OCI-LY7 (cell line): ENCODE measurements at regions not wholly inside any gene's neighbourhood (a gene's known extent, or its start where the extent isn't known, plus 50 kb on each side); places are given as distances from the start of the nearest gene placed in this dataset.

Source experiments
- BruUV-seq: library from RNA; stranded (reverse); fragments of 400-500 nt; replicated peaks from 2 replicates; lab custom pipeline; 2021; lab: Mats Ljungman, UMichigan
- CTCF ChIA-PET: fragments of 300-600 bp; sonication (Branson Sonifier 250); formaldehyde crosslinking; loops from one replicate; lab custom pipeline; 2022; ENCODE audit warnings: antibody characterized with exemption; ENCODE audit not compliant: unreplicated experiment; lab: Charles Lee
- POLR2A ChIA-PET: fragments of 300-600 bp; sonication (Branson Sonifier 250); formaldehyde crosslinking; loops from one replicate; lab custom pipeline; 2022; ENCODE audit warnings: antibody characterized with exemption; lab: Charles Lee
- DNase-seq: peaks from one replicate; pipeline ENCODE4 v3.0.0-alpha.2; 2015; ENCODE audit warnings: low spot score
- H2AFZ ChIP-seq: fragments of 200-600 bp; sonication (generic), shearing (Covaris generic); 2 replicates; pipeline ENCODE4 v1.6.1; 2014; ENCODE audit warnings: mild to moderate bottlenecking, antibody characterized with exemption, low read length, moderate library complexity
- H3K27ac ChIP-seq: fragments of 200-600 bp; sonication (generic); 2 replicates; pipeline ENCODE4 v1.5.1; 2014; ENCODE audit warnings: mixed run types, low read depth, mild to moderate bottlenecking, moderate library complexity, low read length, inconsistent platforms; ENCODE audit not compliant: poor library complexity, severe bottlenecking
- H3K36me3 ChIP-seq: fragments of 200-600 bp; sonication (generic); 2 replicates; pipeline ENCODE4 v1.6.1; 2014; ENCODE audit warnings: mild to moderate bottlenecking, antibody characterized with exemption, low read length, moderate library complexity, mixed read lengths; ENCODE audit not compliant: insufficient read depth
- H3K4me1 ChIP-seq: fragments of 200-600 bp; sonication (generic); 2 replicates; pipeline ENCODE4 v1.5.1; 2014; ENCODE audit warnings: mild to moderate bottlenecking, low read length; ENCODE audit not compliant: insufficient read depth, poor library complexity, severe bottlenecking
- H3K4me2 ChIP-seq: fragments of 200-600 bp; sonication (generic); 2 replicates; pipeline ENCODE4 v1.6.1; 2014; ENCODE audit warnings: mild to moderate bottlenecking, low read length
- H3K4me3 ChIP-seq: fragments of 200-600 bp; sonication (generic); 2 replicates; pipeline ENCODE4 v1.5.1; 2014; ENCODE audit warnings: mild to moderate bottlenecking, low read depth, low read length; ENCODE audit not compliant: poor library complexity, severe bottlenecking
- H3K79me2 ChIP-seq: fragments of 200-600 bp; sonication (generic); 2 replicates; pipeline ENCODE4 v1.6.1; 2016; ENCODE audit warnings: low read depth, mild to moderate bottlenecking, low read length, moderate library complexity, mixed read lengths; ENCODE audit not compliant: insufficient read depth
- H3K9me2 ChIP-seq: fragments of 200-600 bp; sonication (generic); 2 replicates; pipeline ENCODE4 v1.6.1; 2016; ENCODE audit warnings: mild to moderate bottlenecking, low read length, mixed read lengths; ENCODE audit not compliant: insufficient read depth
- H3K9me3 ChIP-seq: fragments of 200-600 bp; sonication (generic); 2 replicates; pipeline ENCODE4 v1.6.1; 2014; ENCODE audit warnings: mild to moderate bottlenecking, mixed run types, low read length, mixed read lengths
- H4K20me1 ChIP-seq: fragments of 200-600 bp; sonication (generic); 2 replicates; pipeline ENCODE4 v1.6.1; 2014; ENCODE audit warnings: mild to moderate bottlenecking, antibody characterized with exemption, low read length, moderate library complexity, mixed read lengths; ENCODE audit not compliant: insufficient read depth
- EZH2phosphoT487 ChIP-seq: fragments of 200-600 bp; sonication (generic); IDR thresholded peaks from 2 replicates; pipeline ENCODE4 v1.6.1; 2018; ENCODE audit warnings: low read depth, borderline replicate concordance, mild to moderate bottlenecking, mixed run types, antibody characterized with exemption, low read length, moderate library complexity, mixed read lengths
- intact Hi-C: fragments of 100-400 bp; cut with micrococcal nuclease; formaldehyde crosslinking; loops from one replicate; pipeline ENCODE4 v1.10.0; 2022; ENCODE audit not compliant: unreplicated experiment
- TF ChIP-seq, protein P1 (sequence below): fragments of 200-600 bp; sonication (generic); conservative IDR thresholded peaks from 2 replicates; pipeline ENCODE4 v1.5.1; 2014; ENCODE audit warnings: mild to moderate bottlenecking, antibody characterized with exemption, low read length, moderate library complexity, mixed read lengths

DNA sequence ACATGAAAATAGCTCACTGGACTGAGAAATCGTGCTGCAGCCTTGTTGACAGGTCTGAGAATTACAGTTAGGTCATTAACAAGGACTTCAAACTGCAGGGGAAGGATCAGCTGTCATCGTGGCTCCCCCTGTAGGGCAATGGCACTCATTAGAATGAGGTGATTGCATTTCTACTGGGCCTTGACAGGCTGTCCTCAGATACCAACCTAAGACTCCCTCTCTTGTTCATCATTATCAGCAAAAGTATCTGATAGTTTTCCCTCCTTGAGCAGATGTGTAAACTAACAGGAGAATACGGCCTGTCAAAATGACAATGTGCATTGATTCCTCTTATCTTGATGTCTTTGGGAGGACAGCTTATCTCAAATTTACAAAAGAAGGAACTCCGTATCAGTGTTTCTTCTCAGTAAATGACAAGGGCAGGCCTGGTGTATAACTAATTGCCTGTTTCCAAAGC lies 648.5 kb upstream of the LRRN3 start:
- POLR2A ChIA-PET, result interaction anchor here (0.6 to 1.0 kb wide), 3 partner anchors 16 to 602 kb away, joined by 3 to 4 read pairs (median 3); no protein-coding TSS in a partner anchor
- intact Hi-C loops, result loop anchor here (5.0 kb wide), 1 partner anchor 350 kb away; no protein-coding TSS in a partner anchor
- CTCF ChIA-PET, result no interaction called here
- no TSS peak for BruUV-seq
- peak; percentile 18 for DNase-seq
- H3K4me1 ChIP-seq, result no peaks in the 10 kb centered on the region
- no peaks in the 10 kb centered on the region for H3K79me2 ChIP-seq
- H3K4me3 ChIP-seq, result no peak overlapping the region
- H3K36me3 ChIP-seq, result no peaks in the 10 kb centered on the region
- H3K9me2 ChIP-seq, result no peaks in the 10 kb centered on the region
- no peak overlapping the region for H3K27ac ChIP-seq
- no peak overlapping the region for H3K4me2 ChIP-seq
- no peaks in the 10 kb centered on the region for H3K9me3 ChIP-seq
- no peak overlapping the region for H2AFZ ChIP-seq
- H4K20me1 ChIP-seq, result no peaks in the 10 kb centered on the region
- no peak for TF ChIP-seq EZH2phosphoT487
- TF ChIP-seq, protein P1, sequence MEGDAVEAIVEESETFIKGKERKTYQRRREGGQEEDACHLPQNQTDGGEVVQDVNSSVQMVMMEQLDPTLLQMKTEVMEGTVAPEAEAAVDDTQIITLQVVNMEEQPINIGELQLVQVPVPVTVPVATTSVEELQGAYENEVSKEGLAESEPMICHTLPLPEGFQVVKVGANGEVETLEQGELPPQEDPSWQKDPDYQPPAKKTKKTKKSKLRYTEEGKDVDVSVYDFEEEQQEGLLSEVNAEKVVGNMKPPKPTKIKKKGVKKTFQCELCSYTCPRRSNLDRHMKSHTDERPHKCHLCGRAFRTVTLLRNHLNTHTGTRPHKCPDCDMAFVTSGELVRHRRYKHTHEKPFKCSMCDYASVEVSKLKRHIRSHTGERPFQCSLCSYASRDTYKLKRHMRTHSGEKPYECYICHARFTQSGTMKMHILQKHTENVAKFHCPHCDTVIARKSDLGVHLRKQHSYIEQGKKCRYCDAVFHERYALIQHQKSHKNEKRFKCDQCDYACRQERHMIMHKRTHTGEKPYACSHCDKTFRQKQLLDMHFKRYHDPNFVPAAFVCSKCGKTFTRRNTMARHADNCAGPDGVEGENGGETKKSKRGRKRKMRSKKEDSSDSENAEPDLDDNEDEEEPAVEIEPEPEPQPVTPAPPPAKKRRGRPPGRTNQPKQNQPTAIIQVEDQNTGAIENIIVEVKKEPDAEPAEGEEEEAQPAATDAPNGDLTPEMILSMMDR, result peak; percentile 63

DNA sequence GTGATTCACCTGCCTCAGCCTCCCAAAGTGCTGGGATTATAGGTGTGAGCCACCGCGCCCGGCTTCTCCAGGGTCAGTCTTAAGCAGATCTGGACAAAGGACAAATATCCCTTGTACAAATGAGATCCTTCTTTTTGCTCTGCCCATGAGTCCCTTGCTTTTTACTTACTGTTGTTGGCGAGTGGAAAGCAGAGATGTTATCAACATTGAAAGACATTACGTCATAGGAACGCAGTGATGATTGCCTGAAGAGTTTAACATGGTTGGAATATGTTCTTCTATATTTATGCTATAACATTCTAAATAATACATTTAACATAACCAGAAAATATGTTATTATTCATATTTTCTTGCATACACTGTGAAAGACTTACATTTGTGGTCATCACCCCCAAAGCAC lies 644.3 kb upstream of the LRRN3 start:
- no peaks in the 10 kb centered on the region for H4K20me1 ChIP-seq
- no peaks in the 10 kb centered on the region for H3K4me1 ChIP-seq
- intact Hi-C loops, result no loop called here
- no peaks in the 10 kb centered on the region for H3K9me2 ChIP-seq
- no peaks in the 10 kb centered on the region for H3K79me2 ChIP-seq
- no peak overlapping the region for H3K4me2 ChIP-seq
- DNase-seq, result no peak
- no peaks in the 10 kb centered on the region for H3K9me3 ChIP-seq
- no peak for TF ChIP-seq EZH2phosphoT487
- TF ChIP-seq, protein P1, result no peak
- ChIA-PET CTCF (no interaction called here), POLR2A (no interaction called here)
- H3K27ac ChIP-seq, result no peak overlapping the region
- no peak overlapping the region for H3K4me3 ChIP-seq
- no peak overlapping the region for H2AFZ ChIP-seq
- no peaks in the 10 kb centered on the region for H3K36me3 ChIP-seq
- BruUV-seq, result no TSS peak

DNA sequence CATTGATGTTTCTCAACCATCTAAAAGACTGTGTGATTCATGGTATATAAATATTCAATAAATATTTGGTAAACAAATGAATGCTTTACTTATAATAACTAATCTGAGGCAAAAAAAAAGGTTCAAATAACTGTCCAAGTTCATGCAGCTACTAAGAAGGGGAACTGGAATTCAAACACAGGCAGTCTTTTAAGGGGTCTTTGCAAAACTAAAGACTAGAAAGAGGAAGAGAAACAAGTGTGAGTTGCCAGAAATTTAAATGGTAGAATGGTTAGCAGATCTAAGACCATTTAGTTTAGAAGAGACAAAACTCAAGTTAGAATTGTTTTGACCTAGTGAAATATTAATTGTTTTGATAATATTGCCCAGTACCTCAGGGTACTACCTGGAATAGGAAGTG lies 642.0 kb upstream of the LRRN3 start:
- Histone ChIP-seq H3K27ac (no peak overlapping the region), H3K79me2 (no peaks in the 10 kb centered on the region), H2AFZ (no peak overlapping the region), H3K9me3 (no peaks in the 10 kb centered on the region), H3K4me2 (no peak overlapping the region), H3K4me1 (no peaks in the 10 kb centered on the region), H3K4me3 (no peak overlapping the region), H3K9me2 (no peaks in the 10 kb centered on the region), H4K20me1 (no peaks in the 10 kb centered on the region), H3K36me3 (no peaks in the 10 kb centered on the region)
- TF ChIP-seq EZH2phosphoT487, result no peak
- DNase-seq, result no peak
- intact Hi-C loops, result no loop called here
- POLR2A ChIA-PET, result no interaction called here
- BruUV-seq, result no TSS peak
- CTCF ChIA-PET, result interaction anchor here (0.6 kb wide), 1 partner anchor 164 kb away, joined by 3 read pairs; no protein-coding TSS in a partner anchor
